Stimulated activated CD8-positive, alpha-beta memory T cell treated with anti-CD3 and anti-CD28 coated beads, Interleukin-4, amount 100 ng/mL, for 48 hours (primary cell): ENCODE measurements at regions not wholly inside any gene's neighbourhood (a gene's known extent, or its start where the extent isn't known, plus 50 kb on each side); places are given as distances from the start of the nearest gene placed in this dataset.

Source experiments
- DNase-seq: peaks from one replicate; pipeline ENCODE4 v3.0.0-alpha.2; 2020

GRCh38 chr9:90296539-90296938, 346.1 kb downstream of the DIRAS2 start:
- DNase-seq = no peak

- DNase-seq = no peak
These were observed 342.7 kb downstream of the DIRAS2 start for GRCh38 chr9:90299968-90300367.

- no peak for DNase-seq
These were observed 341.9 kb downstream of the DIRAS2 start for GRCh38 chr9:90300611-90301276.

- DNase-seq = no peak
These were observed 341.4 kb downstream of the DIRAS2 start for GRCh38 chr9:90301277-90301653.

GRCh38 chr9:90303655-90304054, 339.0 kb downstream of the DIRAS2 start:
- DNase-seq = no peak

GRCh38 chr9:90306158-90306557, 336.5 kb downstream of the DIRAS2 start:
- no peak for DNase-seq

GRCh38 chr9:90307167-90307833, 335.3 kb downstream of the DIRAS2 start:
- DNase-seq = no peak

- DNase-seq = no peak
These were observed 334.7 kb downstream of the DIRAS2 start for GRCh38 chr9:90307891-90308290.

GRCh38 chr9:90308691-90309090, 333.9 kb downstream of the DIRAS2 start:
- DNase-seq = no peak

GRCh38 chr9:90309809-90310520, 332.7 kb downstream of the DIRAS2 start:
- no peak for DNase-seq

- DNase-seq = no peak
These were observed 332.1 kb downstream of the DIRAS2 start for GRCh38 chr9:90310521-90310876.

GRCh38 chr9:90311811-90312210, 330.8 kb downstream of the DIRAS2 start:
- no peak for DNase-seq

- DNase-seq = no peak
These were observed 320.3 kb downstream of the DIRAS2 start for GRCh38 chr9:90322296-90322695.

- DNase-seq = no peak
These were observed 316.5 kb downstream of the DIRAS2 start for GRCh38 chr9:90325913-90326653.

GRCh38 chr9:90330231-90330630, 312.4 kb downstream of the DIRAS2 start:
- no peak for DNase-seq

- no peak for DNase-seq
These were observed 310.6 kb downstream of the DIRAS2 start for GRCh38 chr9:90331826-90332575.

- DNase-seq = no peak
These were observed 309.4 kb downstream of the DIRAS2 start for GRCh38 chr9:90333226-90333625.

GRCh38 chr9:90340421-90340820, 302.2 kb downstream of the DIRAS2 start:
- no peak for DNase-seq

- DNase-seq = no peak
These were observed 300.0 kb downstream of the DIRAS2 start for GRCh38 chr9:90342607-90343006.

- no peak for DNase-seq
These were observed 299.3 kb downstream of the DIRAS2 start for GRCh38 chr9:90343366-90343765.

- DNase-seq = no peak
These were observed 298.6 kb downstream of the DIRAS2 start for GRCh38 chr9:90343991-90344390.

- no peak for DNase-seq
These were observed 277.0 kb downstream of the DIRAS2 start for GRCh38 chr9:90365666-90366065.

GRCh38 chr9:90368241-90368640, 274.4 kb downstream of the DIRAS2 start:
- no peak for DNase-seq
